ENCODE measurements at regions not wholly inside any gene's neighbourhood (a gene's known extent, or its start where the extent isn't known, plus 50 kb on each side); places are given as distances from the start of the nearest gene placed in this dataset.

GRCh38 chr5:82339792-82340191 is 61.6 kb upstream of the RPS23 start (continued):
- TF ChIP-seq ATF6 (CRISPR knock-in tag; IDR thresholded peaks at IDR 0.05), result no peak
- no peak for TF ChIP-seq ERG (CRISPR knock-in tag; IDR thresholded peaks at IDR 0.05)

GRCh38 chr5:82338771-82339373 is 60.7 kb upstream of the RPS23 start:
- DNase-seq (ENCODE audit: low spot score) (no peak), ATAC-seq (no peak)
- no peaks in the 10 kb centered on the region for H3K9me3 Mint-ChIP-seq
- no peaks in the 10 kb centered on the region for H3K27me3 Mint-ChIP-seq (ENCODE audit: low read depth)
- H3K36me3 Mint-ChIP-seq, result no peaks in the 10 kb centered on the region
- TF ChIP-seq NR1H2 (CRISPR knock-in tag; IDR thresholded peaks at IDR 0.05), result no peak
- no peak for TF ChIP-seq NFATC4 (CRISPR knock-in tag; IDR thresholded peaks at IDR 0.05)
- no peak for TF ChIP-seq CDX4 (CRISPR knock-in tag; IDR thresholded peaks at IDR 0.05; ENCODE audit: borderline replicate concordance)
- TF ChIP-seq MXD4 (CRISPR knock-in tag; IDR thresholded peaks at IDR 0.05; ENCODE audit: borderline replicate concordance), result no peak
- no peak for TF ChIP-seq ZNF416 (CRISPR knock-in tag; IDR thresholded peaks at IDR 0.05)
- TF ChIP-seq ZNF512 (CRISPR knock-in tag; IDR thresholded peaks at IDR 0.05; ENCODE audit: borderline replicate concordance), result no peak
- ChIA-PET POLR2A (no interaction called here), CTCF (no interaction called here)
- no peak overlapping the region for H3K27ac Mint-ChIP-seq
- H3K4me1 Mint-ChIP-seq, result no peaks in the 10 kb centered on the region
- no peak overlapping the region for H3K4me3 Mint-ChIP-seq

DNA sequence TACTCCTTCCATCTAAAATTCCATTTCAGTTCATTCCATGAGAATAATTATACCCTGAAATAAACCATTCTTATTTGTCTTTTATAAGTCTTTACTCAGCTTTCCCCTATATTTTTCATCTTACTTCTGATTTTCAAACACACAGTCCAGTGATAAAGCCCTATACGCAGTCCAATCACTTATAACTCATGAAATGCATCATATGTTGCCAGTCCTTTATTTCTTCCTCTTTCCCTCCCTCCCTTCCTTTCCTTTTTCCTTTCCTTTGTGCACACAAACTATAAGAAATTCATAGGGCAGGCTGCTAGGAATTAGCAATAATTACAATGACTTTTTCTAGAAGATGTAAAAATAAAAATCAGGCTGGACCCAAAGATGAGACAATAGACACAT is 58.8 kb upstream of the RPS23 start:
- H3K36me3 Mint-ChIP-seq, result no peaks in the 10 kb centered on the region
- H3K27me3 Mint-ChIP-seq (ENCODE audit: low read depth), result no peaks in the 10 kb centered on the region
- ATAC-seq (no peak), DNase-seq (ENCODE audit: low spot score) (no peak)
- CTCF ChIA-PET, result no interaction called here
- POLR2A ChIA-PET, result no interaction called here
- H3K27ac Mint-ChIP-seq, result no peak overlapping the region
- no peaks in the 10 kb centered on the region for H3K4me1 Mint-ChIP-seq
- no peak overlapping the region for H3K4me3 Mint-ChIP-seq
- TF ChIP-seq, protein P1, sequence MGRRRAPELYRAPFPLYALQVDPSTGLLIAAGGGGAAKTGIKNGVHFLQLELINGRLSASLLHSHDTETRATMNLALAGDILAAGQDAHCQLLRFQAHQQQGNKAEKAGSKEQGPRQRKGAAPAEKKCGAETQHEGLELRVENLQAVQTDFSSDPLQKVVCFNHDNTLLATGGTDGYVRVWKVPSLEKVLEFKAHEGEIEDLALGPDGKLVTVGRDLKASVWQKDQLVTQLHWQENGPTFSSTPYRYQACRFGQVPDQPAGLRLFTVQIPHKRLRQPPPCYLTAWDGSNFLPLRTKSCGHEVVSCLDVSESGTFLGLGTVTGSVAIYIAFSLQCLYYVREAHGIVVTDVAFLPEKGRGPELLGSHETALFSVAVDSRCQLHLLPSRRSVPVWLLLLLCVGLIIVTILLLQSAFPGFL (CRISPR knock-in tag; IDR thresholded peaks at IDR 0.05; ENCODE audit: borderline replicate concordance), result no peak
- TF ChIP-seq ZNF423 (CRISPR knock-in tag; IDR thresholded peaks at IDR 0.05) (no peak), ZNF138 (CRISPR knock-in tag; conservative IDR thresholded peaks at IDR 0.05) (no peak), NFE2L1 (CRISPR knock-in tag; IDR thresholded peaks at IDR 0.05) (no peak), IRF1 (CRISPR knock-in tag; IDR thresholded peaks at IDR 0.05) (no peak), MXD4 (CRISPR knock-in tag; IDR thresholded peaks at IDR 0.05; ENCODE audit: borderline replicate concordance) (no peak), ESRRA (CRISPR knock-in tag; IDR thresholded peaks at IDR 0.05; ENCODE audit: borderline replicate concordance) (no peak), TCF7 (CRISPR knock-in tag; IDR thresholded peaks at IDR 0.05; ENCODE audit: low read depth) (no peak), IRF2 (CRISPR knock-in tag; IDR thresholded peaks at IDR 0.05; ENCODE audit: borderline replicate concordance, low read depth) (no peak), NR3C1 (CRISPR knock-in tag; conservative IDR thresholded peaks at IDR 0.05; ENCODE audit: low read depth) (no peak), HMGA2 (CRISPR knock-in tag; IDR thresholded peaks at IDR 0.05) (no peak), SMAD3 (CRISPR knock-in tag; IDR thresholded peaks at IDR 0.05; ENCODE audit: borderline replicate concordance) (no peak), AFF4 (CRISPR knock-in tag; IDR thresholded peaks at IDR 0.05; ENCODE audit: borderline replicate concordance) (no peak)
- H3K9me3 Mint-ChIP-seq, result no peaks in the 10 kb centered on the region
